GM18519 (cell line): ENCODE measurements at regions not wholly inside any gene's neighbourhood (a gene's known extent, or its start where the extent isn't known, plus 50 kb on each side); places are given as distances from the start of the nearest gene placed in this dataset.

Experiments
- ATAC-seq: cut with Tn5 transposase; IDR thresholded peaks from one replicate; pipeline ENCODE4 v1.9.1; 2021; ENCODE audit warnings: mild to moderate bottlenecking, moderate library complexity; ENCODE audit not compliant: unreplicated experiment, low FRiP score

- no peak for ATAC-seq
Observed at GRCh38 chr10:119996944-119997343, 104.4 kb downstream of the SEC23IP start.

GRCh38 chr10:119997429-119997828 lies 104.9 kb downstream of the SEC23IP start:
- no peak for ATAC-seq

GRCh38 chr10:120002785-120003184 lies 110.3 kb downstream of the SEC23IP start:
- ATAC-seq: no peak

- no peak for ATAC-seq
Observed at GRCh38 chr10:120005207-120006201, 113.0 kb downstream of the SEC23IP start.

- ATAC-seq: no peak
Observed at GRCh38 chr10:120007261-120007660, 114.7 kb downstream of the SEC23IP start.

GRCh38 chr10:120011359-120012130 lies 119.0 kb downstream of the SEC23IP start:
- ATAC-seq: no peak

GRCh38 chr10:120012131-120012400 lies 119.5 kb downstream of the SEC23IP start:
- ATAC-seq: no peak

GRCh38 chr10:120012566-120012965 lies 120.0 kb downstream of the SEC23IP start:
- no peak for ATAC-seq

- no peak for ATAC-seq
Observed at GRCh38 chr10:120014031-120014430, 121.5 kb downstream of the SEC23IP start.

GRCh38 chr10:120015064-120015463 lies 122.5 kb downstream of the SEC23IP start:
- ATAC-seq: no peak

- ATAC-seq: no peak
Observed at GRCh38 chr10:120016906-120017305, 124.4 kb downstream of the SEC23IP start.

- no peak for ATAC-seq
Observed at GRCh38 chr10:120017733-120018417, 125.3 kb downstream of the SEC23IP start.

GRCh38 chr10:120018695-120019094 lies 126.2 kb downstream of the SEC23IP start:
- ATAC-seq: no peak

GRCh38 chr10:120019568-120019967 lies 127.0 kb downstream of the SEC23IP start:
- ATAC-seq: no peak

GRCh38 chr10:120022357-120022756 lies 129.8 kb downstream of the SEC23IP start:
- no peak for ATAC-seq

GRCh38 chr10:120034236-120034635 lies 141.7 kb downstream of the SEC23IP start:
- ATAC-seq: no peak

- no peak for ATAC-seq
Observed at GRCh38 chr10:120039046-120039445, 146.5 kb downstream of the SEC23IP start.

- ATAC-seq: no peak
Observed at GRCh38 chr10:120039826-120040225, 147.3 kb downstream of the SEC23IP start.

GRCh38 chr10:120041807-120042559 lies 149.5 kb downstream of the SEC23IP start:
- no peak for ATAC-seq

- no peak for ATAC-seq
Observed at GRCh38 chr10:120042705-120043104, 150.2 kb downstream of the SEC23IP start.
